Testis (tissue), 2 donors: ENCODE measurements at regions not wholly inside any gene's neighbourhood (a gene's known extent, or its start where the extent isn't known, plus 50 kb on each side); places are given as distances from the start of the nearest gene placed in this dataset.

Experiments
- CTCF ChIP-seq, 3 experiments: fragments of 450-650 bp in 2 of 3; fragments of 200-600 bp in 1 of 3; sonication (generic) in 1 of 3; IDR thresholded peaks; one replicate each; pipeline ENCODE4 v1.5.1; 2016 to 2019; ENCODE audit warnings: antibody characterized with exemption in 3 of 3, mild to moderate bottlenecking in 2 of 3, moderate library complexity in 1 of 3
- POLR2A ChIP-seq: fragments of 450-650 bp; IDR thresholded peaks from one replicate; pipeline ENCODE4 v1.6.1; 2017; ENCODE audit warnings: antibody characterized with exemption, mild to moderate bottlenecking, moderate library complexity

DNA sequence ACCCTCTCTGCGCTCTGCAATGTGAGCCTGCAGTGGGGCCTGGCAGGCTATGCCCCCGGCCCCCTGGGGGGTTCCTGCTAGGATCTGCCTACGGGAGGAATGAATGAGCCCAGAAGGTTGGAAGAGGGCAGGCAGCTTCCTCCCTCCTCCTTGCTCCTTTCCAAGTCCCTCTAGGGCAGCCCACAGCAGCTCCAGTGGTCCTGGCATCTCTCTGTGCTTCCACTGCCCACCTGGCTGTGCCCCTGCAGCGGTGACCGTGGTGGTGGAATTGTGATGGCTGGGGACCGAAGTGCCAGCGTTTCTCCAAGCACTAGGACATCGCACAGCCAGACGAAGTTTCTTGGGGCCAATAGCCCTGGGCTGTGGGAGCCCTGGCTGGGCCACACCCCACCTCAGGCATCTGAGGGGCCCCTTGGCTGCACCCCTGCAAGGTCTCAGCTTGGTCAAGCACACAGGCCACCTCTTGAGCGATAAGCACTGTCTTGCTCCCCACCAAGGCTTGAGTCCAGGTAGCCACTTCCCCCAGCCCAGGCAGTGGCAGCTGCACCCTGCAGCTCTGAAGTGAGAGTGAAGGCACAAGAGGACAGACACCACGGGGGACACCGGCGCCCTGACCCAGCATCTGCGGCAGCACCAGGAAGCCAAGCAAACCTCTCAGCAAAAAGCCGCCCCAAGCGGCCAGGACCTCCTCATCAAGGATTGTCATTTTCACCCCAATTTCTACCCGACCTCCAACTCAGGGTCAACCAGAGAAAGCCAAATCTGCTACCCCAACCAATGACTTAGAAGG lies 346.3 kb downstream of the CTTN start:
- no peak for TF ChIP-seq CTCF (IDR thresholded peaks at IDR 0.05)
- no peak for TF ChIP-seq POLR2A
